ENCODE measurements at regions not wholly inside any gene's neighbourhood (a gene's known extent, or its start where the extent isn't known, plus 50 kb on each side); places are given as distances from the start of the nearest gene placed in this dataset.

- TF ChIP-seq ZNF512B (CRISPR knock-in tag; IDR thresholded peaks at IDR 0.05; ENCODE audit: borderline replicate concordance), result no peak
- TF ChIP-seq ZNF550 (CRISPR knock-in tag; IDR thresholded peaks at IDR 0.05; ENCODE audit: borderline replicate concordance), result no peak
- no peak for TF ChIP-seq SOX5 (CRISPR knock-in tag; IDR thresholded peaks at IDR 0.05; ENCODE audit: borderline replicate concordance)
Measured at GRCh38 chr13:47046706-47047105, 149.9 kb upstream of the HTR2A start (continued).

DNA sequence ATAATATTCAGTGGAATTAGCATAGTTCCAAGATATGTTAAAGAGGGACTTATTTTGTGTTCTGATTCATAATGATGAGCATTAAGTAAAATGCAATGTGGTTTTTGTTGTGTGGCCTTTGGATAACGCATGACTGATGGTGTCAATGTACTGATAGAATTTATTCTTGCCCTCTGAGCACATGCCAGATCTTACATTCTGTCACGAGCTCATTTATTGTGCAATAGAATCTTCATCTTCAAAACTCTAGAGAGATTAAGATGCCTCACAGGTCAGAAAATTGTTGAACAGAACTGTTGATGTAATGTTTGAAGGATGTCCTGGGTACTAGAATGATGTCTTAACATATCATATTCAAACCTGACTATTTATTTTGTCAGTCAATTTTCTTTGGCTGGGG is 148.0 kb upstream of the HTR2A start:
- DNase-seq (ENCODE audit: low spot score) (no peak), ATAC-seq (no peak), FAIRE-seq (no peak)
- Histone ChIP-seq H3K27me3 (ENCODE audit: control insufficient read depth in 1 of 2, insufficient read depth in 2 of 2, low read length in 2 of 2) (peaks cover 0 to 1% of the 10 kb centered on the region in 2 experiments; a peak in 2 of 5 replicates), H3K9ac (ENCODE audit: insufficient read depth, low read depth, low read length) (no peak overlapping the region), H3K27ac (ENCODE audit: extremely low read length, insufficient read depth, low read length) (no peak overlapping the region), H3K9me3 (ENCODE audit: low read length) (no peaks in the 10 kb centered on the region), H3K36me3 (replicated peaks in 1 of 2; ENCODE audit: control insufficient read depth in 1 of 2, insufficient read depth in 2 of 2, low read length in 2 of 2) (no peaks in the 10 kb centered on the region), H3K79me2 (ENCODE audit: insufficient read depth, low read length) (no peaks in the 10 kb centered on the region), H2AFZ (ENCODE audit: low read length) (no peak overlapping the region), H3K4me3 (replicated peaks in 1 of 3; ENCODE audit: insufficient read depth in 1 of 3, low read depth in 2 of 3, low read length in 3 of 3) (no peak overlapping the region), H3K4me2 (ENCODE audit: low read depth, low read length) (no peak overlapping the region), H4K20me1 (ENCODE audit: insufficient read depth, low read length) (no peaks in the 10 kb centered on the region), H3K4me1 (ENCODE audit: insufficient read depth, low read length) (no peaks in the 10 kb centered on the region)
- TF ChIP-seq ZC3H13 (CRISPR knock-in tag; IDR thresholded peaks at IDR 0.05) (no peak), ZBTB7B (CRISPR knock-in tag; IDR thresholded peaks at IDR 0.05) (no peak), ZNF205 (CRISPR knock-in tag; IDR thresholded peaks at IDR 0.05) (no peak), HCFC1 (IDR thresholded peaks at IDR 0.05; ENCODE audit: low read depth, low read length) (no peak), NPAS2 (CRISPR knock-in tag; IDR thresholded peaks at IDR 0.05; ENCODE audit: borderline replicate concordance) (no peak), CEBPB (IDR thresholded peaks at IDR 0.05; ENCODE audit: borderline replicate concordance, low read depth, low read length) (peak; percentile 50; the same call in 1 of the 2 replicates), PATZ1 (CRISPR knock-in tag; IDR thresholded peaks at IDR 0.05) (no peak)
- in situ Hi-C loops (cut with HindIII; ENCODE audit: extremely low pct_ligation_motif_present, low pct_unique_long_range_greater_than_20kb) (no loop called here), intact Hi-C loops (cut with micrococcal nuclease; ENCODE audit: unreplicated experiment) (no loop called here)
- WGBS (ENCODE audit: low lambda C conversion rate), result 2% methylated on average over 2 of the region's 2 CpGs
- BruUV-seq (replicated peaks), result no TSS peak
- ChIA-PET CTCF (ENCODE audit: low intra/inter-chr PET ratio, low total read pairs) (no interaction called here), POLR2A (no interaction called here)

All from HepG2 (cell line).